Muscle layer of duodenum (tissue), 2 donors: ENCODE measurements at regions not wholly inside any gene's neighbourhood (a gene's known extent, or its start where the extent isn't known, plus 50 kb on each side); places are given as distances from the start of the nearest gene placed in this dataset.

Experiments used
- H3K27ac ChIP-seq: one replicate; pipeline ENCODE4 v1.7.0; 2013; ENCODE audit warnings: mild to moderate bottlenecking, low read length
- H3K27me3 ChIP-seq: one replicate; pipeline ENCODE4 v1.7.0; 2013; ENCODE audit warnings: low read depth, mild to moderate bottlenecking, control low read depth, low read length
- H3K36me3 ChIP-seq, 2 donors: one replicate each; pipeline ENCODE4 v1.7.0; 2013; ENCODE audit warnings: low read length in 2 of 2, control low read depth in 1 of 2, mild to moderate bottlenecking in 1 of 2; ENCODE audit not compliant: insufficient read depth in 2 of 2, control insufficient read depth in 1 of 2
- H3K4me1 ChIP-seq, 2 donors: one replicate each; pipeline ENCODE4 v1.7.0; 2013; ENCODE audit warnings: low read length in 2 of 2, mild to moderate bottlenecking in 2 of 2, control low read depth in 1 of 2, moderate library complexity in 1 of 2; ENCODE audit not compliant: insufficient read depth in 2 of 2, control insufficient read depth in 1 of 2
- H3K4me3 ChIP-seq, 2 donors: one replicate each; pipeline ENCODE4 v1.7.0; 2013; ENCODE audit warnings: low read length in 2 of 2, low read depth in 1 of 2, mild to moderate bottlenecking in 1 of 2
- H3K9me3 ChIP-seq, 2 donors: one replicate each; pipeline ENCODE4 v1.7.0; 2013; ENCODE audit warnings: low read length in 2 of 2, control low read depth in 1 of 2, mild to moderate bottlenecking in 1 of 2; ENCODE audit not compliant: control insufficient read depth in 1 of 2
- donor health status: healthy.

DNA sequence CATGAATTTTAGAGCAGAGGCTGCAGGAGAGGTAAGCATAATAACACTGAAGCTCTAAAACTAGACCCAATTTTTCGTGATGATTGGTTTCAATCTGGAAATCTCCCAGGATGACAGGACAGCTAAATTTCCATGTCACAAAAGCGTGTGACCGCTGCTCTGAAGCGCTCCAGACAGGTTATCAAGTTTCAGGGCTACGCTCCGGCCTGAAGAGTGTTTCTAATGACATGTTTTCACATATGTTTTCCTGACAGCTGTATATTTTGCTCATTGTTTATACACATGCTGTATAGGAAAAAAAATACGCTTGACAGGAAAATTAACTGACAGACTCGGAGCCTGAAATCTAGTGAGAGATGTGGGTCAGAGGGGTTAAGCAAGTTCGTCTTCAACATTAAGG is 219.8 kb upstream of the BMPER start:
- Histone ChIP-seq H3K27ac (no peak overlapping the region), H3K27me3 (no peaks in the 10 kb centered on the region), H3K4me1 (no peaks in the 10 kb centered on the region), H3K36me3 (no peaks in the 10 kb centered on the region), H3K9me3 (no peaks in the 10 kb centered on the region), H3K4me3 (no peak overlapping the region)

DNA sequence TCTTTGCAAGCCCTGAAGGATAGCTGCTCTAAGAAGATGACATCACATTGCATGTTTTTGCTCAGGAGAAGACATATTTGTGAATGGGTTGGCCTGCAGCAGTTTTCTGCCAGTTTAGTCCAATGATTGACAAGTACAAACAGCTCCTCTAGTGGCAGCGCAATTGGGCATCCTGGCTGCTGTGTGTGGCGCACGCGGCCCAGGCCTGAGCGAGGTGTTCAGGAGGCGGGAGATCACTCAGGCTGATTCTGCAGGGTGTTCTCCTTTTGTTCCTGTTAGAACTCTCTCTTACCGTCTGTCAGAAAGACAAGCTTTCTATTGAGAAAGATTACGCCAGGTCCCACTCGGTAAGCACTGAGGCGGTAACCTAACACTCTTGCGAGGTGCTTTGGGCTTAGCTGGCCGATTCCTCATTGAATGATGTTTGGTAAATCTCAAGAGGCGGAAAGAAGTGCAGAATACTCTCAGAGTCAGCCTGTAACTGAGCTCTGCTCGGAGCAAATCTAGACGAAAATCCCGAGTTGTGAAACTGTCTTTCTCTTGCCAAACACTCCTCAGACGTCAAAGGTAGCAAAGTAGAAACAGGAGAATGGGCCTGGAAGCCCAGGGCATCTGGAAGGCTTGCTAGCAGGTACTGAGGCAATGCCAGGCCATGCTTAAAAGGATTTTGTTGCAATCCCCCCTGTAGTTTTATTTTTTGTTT is 219.2 kb upstream of the BMPER start:
- no peaks in the 10 kb centered on the region for H3K27me3 ChIP-seq
- H3K36me3 ChIP-seq = no peaks in the 10 kb centered on the region
- H3K9me3 ChIP-seq = no peaks in the 10 kb centered on the region
- H3K4me3 ChIP-seq = no peak overlapping the region
- no peak overlapping the region for H3K27ac ChIP-seq
- H3K4me1 ChIP-seq = no peaks in the 10 kb centered on the region

DNA sequence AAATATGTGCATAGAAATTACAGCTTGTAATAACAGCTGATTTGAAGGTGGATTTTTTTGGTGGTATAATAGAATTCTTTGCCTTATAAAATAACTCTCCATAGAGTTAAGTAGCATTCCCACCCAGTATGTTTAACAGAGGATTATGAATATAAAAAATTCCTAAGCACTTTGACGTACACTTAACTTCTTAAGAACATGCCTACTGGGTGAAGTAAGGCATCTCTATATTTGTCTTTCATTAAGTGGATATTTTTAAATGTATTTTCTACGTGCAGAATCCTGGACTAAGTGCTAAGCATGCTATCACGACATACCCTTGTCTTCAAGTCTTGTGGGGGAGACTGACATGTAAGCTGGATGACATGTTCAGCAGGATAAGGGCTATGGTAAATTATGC is 217.7 kb upstream of the BMPER start:
- no peaks in the 10 kb centered on the region for H3K27me3 ChIP-seq
- H3K4me1 ChIP-seq = no peaks in the 10 kb centered on the region
- no peak overlapping the region for H3K4me3 ChIP-seq
- no peak overlapping the region for H3K27ac ChIP-seq
- H3K36me3 ChIP-seq = no peaks in the 10 kb centered on the region
- no peaks in the 10 kb centered on the region for H3K9me3 ChIP-seq

DNA sequence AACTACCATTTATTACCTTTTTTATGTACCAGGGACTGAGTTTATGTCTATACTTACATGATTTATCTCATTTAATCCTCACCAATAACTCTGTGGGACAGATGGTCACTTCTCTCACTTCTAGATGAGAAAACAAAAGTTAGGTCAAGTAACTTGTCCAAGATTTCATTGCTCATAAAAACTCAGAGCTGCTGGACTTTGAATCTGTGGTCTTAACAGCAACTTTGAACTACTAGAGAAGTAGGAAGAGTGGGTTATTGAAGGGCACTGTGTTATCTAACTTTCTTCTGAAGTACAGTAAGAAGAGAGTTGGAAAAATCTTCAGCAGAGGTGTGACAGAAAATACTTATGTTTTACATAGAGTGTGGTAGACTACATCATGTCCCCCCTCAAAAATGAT is 214.2 kb upstream of the BMPER start:
- no peak overlapping the region for H3K4me3 ChIP-seq
- H3K9me3 ChIP-seq = no peaks in the 10 kb centered on the region
- H3K27ac ChIP-seq = no peak overlapping the region
- no peaks in the 10 kb centered on the region for H3K4me1 ChIP-seq
- no peaks in the 10 kb centered on the region for H3K36me3 ChIP-seq
- H3K27me3 ChIP-seq = no peaks in the 10 kb centered on the region

DNA sequence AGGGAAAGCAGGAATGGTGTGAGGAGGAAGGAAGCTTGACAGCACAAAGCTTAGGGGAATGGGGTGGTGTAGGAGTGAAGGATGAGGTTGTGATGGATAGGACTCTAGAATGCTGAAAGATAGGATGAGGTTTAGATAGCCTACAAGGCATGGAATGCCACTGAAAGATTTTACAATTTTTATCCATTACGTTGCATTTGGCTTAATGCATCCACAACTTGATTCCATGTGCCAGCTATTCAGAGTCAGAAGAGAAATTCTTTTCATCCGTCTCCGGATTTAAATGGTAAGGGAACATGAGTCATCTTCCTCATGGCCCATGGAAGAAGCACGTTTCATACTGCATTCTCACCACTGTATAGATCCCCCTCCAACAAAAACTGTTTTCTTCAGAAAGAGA is 212.4 kb upstream of the BMPER start:
- no peaks in the 10 kb centered on the region for H3K4me1 ChIP-seq
- H3K4me3 ChIP-seq = no peak overlapping the region
- H3K36me3 ChIP-seq = no peaks in the 10 kb centered on the region

DNA sequence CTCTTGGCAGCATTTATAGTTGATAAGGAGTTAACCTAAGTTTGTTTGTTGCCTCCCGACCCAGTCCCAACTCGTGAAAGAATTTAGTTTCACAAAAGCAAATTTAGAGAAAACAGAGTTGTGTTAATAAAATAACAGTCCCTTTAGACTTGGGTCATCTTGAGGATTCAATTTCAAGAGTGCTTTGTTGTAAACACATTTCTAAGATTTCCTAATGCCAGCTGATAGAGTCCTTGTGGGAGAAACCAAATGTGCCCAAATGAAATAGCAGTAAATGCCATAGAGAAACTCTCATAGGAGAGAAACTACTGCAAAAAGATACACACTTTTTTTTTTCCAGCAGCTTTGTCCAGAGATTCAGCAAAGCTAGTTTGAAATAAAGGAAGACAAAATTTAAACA is 211.3 kb upstream of the BMPER start:
- no peak overlapping the region for H3K4me3 ChIP-seq
- no peaks in the 10 kb centered on the region for H3K27me3 ChIP-seq
- no peaks in the 10 kb centered on the region for H3K9me3 ChIP-seq
- no peaks in the 10 kb centered on the region for H3K4me1 ChIP-seq
- no peaks in the 10 kb centered on the region for H3K36me3 ChIP-seq
- H3K27ac ChIP-seq = no peak overlapping the region

More for the DNA sequence above, 212.4 kb upstream of the BMPER start:
- H3K9me3 ChIP-seq = no peaks in the 10 kb centered on the region
- no peaks in the 10 kb centered on the region for H3K27me3 ChIP-seq
- no peak overlapping the region for H3K27ac ChIP-seq

DNA sequence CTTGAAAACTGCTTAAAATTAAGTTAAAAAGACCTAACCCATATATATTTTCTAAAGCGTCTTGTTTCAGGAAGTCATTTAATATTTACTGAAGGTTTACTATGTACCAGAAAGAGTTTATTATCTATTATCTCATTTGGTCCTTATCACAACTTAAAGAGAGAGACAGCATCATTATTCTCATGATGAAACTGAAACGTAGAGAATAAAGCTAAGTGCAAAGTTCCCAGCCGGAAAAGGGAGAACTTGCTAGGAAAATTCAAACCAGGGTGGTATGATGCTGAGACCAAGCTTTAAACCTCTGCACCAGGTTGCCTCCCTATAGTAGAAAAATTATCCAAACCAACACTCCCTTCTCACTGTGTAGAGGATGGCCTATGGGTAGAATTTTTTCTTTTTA is 207.7 kb upstream of the BMPER start:
- Histone ChIP-seq H3K4me3 (no peak overlapping the region), H3K27ac (no peak overlapping the region), H3K9me3 (peaks cover 10 to 11% of the 10 kb centered on the region in 2 donors), H3K27me3 (no peaks in the 10 kb centered on the region), H3K36me3 (peaks cover 0 to 4% of the 10 kb centered on the region in 2 donors), H3K4me1 (no peaks in the 10 kb centered on the region)

DNA sequence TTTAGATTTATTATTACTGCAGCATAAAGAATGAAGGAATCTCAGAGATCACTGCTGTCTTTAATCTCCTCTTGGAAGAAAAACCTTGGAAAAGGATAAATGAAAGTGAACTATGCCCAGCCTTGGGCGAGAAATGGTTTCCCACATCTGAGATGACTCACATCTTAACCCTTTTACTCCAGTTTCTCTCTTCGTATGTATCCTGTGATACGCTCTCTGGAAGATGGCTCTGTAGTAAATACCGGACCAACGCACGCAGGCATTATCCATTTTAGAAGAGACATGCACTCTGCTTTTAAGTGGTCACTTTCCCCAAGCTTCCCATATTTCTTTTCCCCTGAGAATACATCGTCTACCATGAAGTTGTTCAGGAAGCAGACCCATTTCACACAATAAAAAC is 207.3 kb upstream of the BMPER start:
- no peaks in the 10 kb centered on the region for H3K27me3 ChIP-seq
- H3K36me3 ChIP-seq = peaks cover 0 to 4% of the 10 kb centered on the region in 2 donors
- no peaks in the 10 kb centered on the region for H3K4me1 ChIP-seq
- peaks cover 10 to 11% of the 10 kb centered on the region in 2 donors for H3K9me3 ChIP-seq
- no peak overlapping the region for H3K27ac ChIP-seq
- no peak overlapping the region for H3K4me3 ChIP-seq

DNA sequence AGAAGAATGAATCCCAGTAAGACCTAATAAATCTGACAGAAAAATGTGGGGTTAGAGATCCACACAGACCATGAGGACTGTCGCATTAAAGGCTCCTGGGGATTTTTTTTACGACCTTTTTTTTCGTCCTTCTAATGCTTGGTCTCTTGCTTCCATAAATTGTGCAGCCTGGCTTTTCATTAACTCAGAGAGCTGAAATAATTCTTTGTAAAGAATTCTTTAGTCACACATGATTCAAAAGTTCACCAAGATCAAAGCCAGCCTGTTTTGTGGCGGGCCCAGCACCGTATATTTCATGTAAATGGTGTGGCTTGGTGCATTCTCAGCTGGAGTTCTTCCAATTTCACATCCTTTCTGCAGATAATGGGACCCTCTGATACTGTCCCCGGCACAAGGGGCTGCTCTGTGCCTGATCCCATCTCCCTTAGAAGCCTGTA is 206.6 kb upstream of the BMPER start:
- Histone ChIP-seq H3K4me1 (no peaks in the 10 kb centered on the region), H3K4me3 (no peak overlapping the region), H3K27ac (no peak overlapping the region), H3K9me3 (peaks cover 10 to 11% of the 10 kb centered on the region in 2 donors), H3K27me3 (no peaks in the 10 kb centered on the region), H3K36me3 (peaks cover 0 to 4% of the 10 kb centered on the region in 2 donors)

DNA sequence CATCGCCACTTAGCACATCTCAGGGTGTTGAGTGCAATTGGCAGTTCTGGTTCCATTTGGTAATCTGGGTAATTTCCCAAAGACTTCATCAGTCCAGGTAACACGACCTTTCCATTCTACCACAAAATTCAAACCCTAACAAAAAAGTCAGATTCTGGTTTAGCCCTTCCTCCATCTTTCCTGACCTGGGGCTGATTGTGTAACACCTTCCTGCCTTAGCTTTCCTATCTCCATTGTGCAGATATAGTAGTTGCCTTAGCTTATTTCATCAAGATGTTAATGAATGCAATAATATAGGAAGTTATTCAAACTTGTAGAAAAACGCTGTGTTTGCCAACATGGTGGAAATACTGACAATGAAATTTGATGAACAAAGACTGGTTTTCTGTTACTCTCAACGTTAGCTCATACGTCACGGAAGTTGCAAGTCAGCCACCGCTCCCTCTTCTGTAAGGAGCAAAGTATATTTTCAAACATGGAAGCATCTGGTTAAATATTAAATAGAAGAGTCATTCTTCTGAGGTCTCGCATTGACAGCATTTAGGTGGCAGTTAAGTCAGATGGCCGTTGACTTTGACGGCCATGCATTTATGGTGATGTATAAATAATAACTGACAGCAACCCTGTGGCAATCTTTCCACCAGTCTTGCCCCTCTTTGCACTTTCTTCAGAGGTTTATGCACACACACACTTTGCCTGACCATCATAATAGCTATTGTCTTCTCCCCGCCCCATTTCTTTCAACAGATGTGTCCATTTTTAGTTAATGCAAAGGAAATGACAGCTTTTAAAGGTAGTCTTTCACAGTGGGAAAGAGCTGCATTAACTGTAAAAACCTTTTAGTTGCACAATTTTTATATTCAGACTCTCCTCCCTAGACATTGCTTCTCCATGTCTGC is 205.1 kb upstream of the BMPER start:
- Histone ChIP-seq H3K27me3 (no peaks in the 10 kb centered on the region), H3K9me3 (peaks cover 10 to 11% of the 10 kb centered on the region in 2 donors), H3K4me1 (no peaks in the 10 kb centered on the region), H3K4me3 (peak overlapping the region in 1 of 2 donors; percentile 4), H3K27ac (no peak overlapping the region), H3K36me3 (peaks cover 0 to 4% of the 10 kb centered on the region in 2 donors)

DNA sequence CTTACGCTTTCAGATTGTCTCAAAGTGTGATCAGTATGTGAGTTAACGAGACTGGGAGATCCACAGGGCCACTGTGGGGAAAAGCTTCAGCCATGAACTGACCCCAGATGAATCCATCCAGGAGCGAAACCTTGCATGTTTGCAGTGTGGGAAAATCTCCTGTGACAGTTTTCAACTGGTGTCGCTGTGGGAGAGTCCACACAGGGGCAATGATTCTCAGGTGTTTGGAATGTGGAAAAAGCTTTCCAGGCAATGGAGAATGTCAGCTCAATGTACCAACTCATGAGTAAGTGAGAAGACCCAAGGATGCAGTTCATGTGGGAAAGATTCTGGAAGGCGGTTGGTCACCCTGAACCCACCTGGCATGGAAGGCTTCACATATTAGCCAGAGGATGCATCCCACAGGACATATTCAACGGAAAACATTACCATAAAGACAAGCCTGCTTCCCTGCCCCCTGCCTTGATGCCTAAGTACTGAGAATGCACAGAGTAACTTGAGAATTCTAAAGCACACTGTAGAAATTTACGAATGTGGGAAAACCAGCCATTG is 204.1 kb upstream of the BMPER start:
- no peak overlapping the region for H3K27ac ChIP-seq
- peaks cover 10 to 11% of the 10 kb centered on the region in 2 donors for H3K9me3 ChIP-seq
- no peaks in the 10 kb centered on the region for H3K4me1 ChIP-seq
- no peak overlapping the region for H3K4me3 ChIP-seq
- H3K27me3 ChIP-seq = no peaks in the 10 kb centered on the region
- H3K36me3 ChIP-seq = peaks cover 0 to 4% of the 10 kb centered on the region in 2 donors
